GM19397 (cell line): ENCODE measurements at regions not wholly inside any gene's neighbourhood (a gene's known extent, or its start where the extent isn't known, plus 50 kb on each side); places are given as distances from the start of the nearest gene placed in this dataset.

ENCODE experiments used
- ATAC-seq: cut with Tn5 transposase; IDR thresholded peaks from one replicate; pipeline ENCODE4 v1.9.1; 2021; ENCODE audit warnings: mild to moderate bottlenecking, moderate library complexity; ENCODE audit not compliant: unreplicated experiment

- peak; percentile 99 for ATAC-seq
Measured at GRCh38 chr9:119556129-119556875, 187.1 kb upstream of the BRINP1 start.

- ATAC-seq = no peak
Measured at GRCh38 chr9:119544492-119544891, 175.3 kb upstream of the BRINP1 start.

- ATAC-seq = no peak
Measured at GRCh38 chr9:119537138-119537537, 167.9 kb upstream of the BRINP1 start.

- no peak for ATAC-seq
Measured at GRCh38 chr9:119533504-119533903, 164.3 kb upstream of the BRINP1 start.

- no peak for ATAC-seq
Measured at GRCh38 chr9:119526698-119527097, 157.5 kb upstream of the BRINP1 start.

GRCh38 chr9:119523508-119523907, 154.3 kb upstream of the BRINP1 start:
- ATAC-seq = no peak

- ATAC-seq = no peak
Measured at GRCh38 chr9:119522381-119522780, 153.1 kb upstream of the BRINP1 start.

GRCh38 chr9:119509291-119509905, 140.2 kb upstream of the BRINP1 start:
- ATAC-seq = no peak

- ATAC-seq = no peak
Measured at GRCh38 chr9:119501374-119501773, 132.1 kb upstream of the BRINP1 start.

GRCh38 chr9:119500072-119500771, 131.0 kb upstream of the BRINP1 start:
- no peak for ATAC-seq

GRCh38 chr9:119487118-119487827, 118.0 kb upstream of the BRINP1 start:
- no peak for ATAC-seq

GRCh38 chr9:119483153-119483552, 113.9 kb upstream of the BRINP1 start:
- no peak for ATAC-seq

- ATAC-seq = no peak
Measured at GRCh38 chr9:119477197-119477596, 108.0 kb upstream of the BRINP1 start.

GRCh38 chr9:119458068-119458467, 88.8 kb upstream of the BRINP1 start:
- ATAC-seq = no peak

- ATAC-seq = no peak
Measured at GRCh38 chr9:119453980-119454379, 84.7 kb upstream of the BRINP1 start.

- ATAC-seq = no peak
Measured at GRCh38 chr9:119453490-119453911, 84.3 kb upstream of the BRINP1 start.

GRCh38 chr9:119451426-119451825, 82.2 kb upstream of the BRINP1 start:
- no peak for ATAC-seq

GRCh38 chr9:119443179-119443578, 73.9 kb upstream of the BRINP1 start:
- ATAC-seq = no peak

- no peak for ATAC-seq
Measured at GRCh38 chr9:119441832-119442231, 72.6 kb upstream of the BRINP1 start.

- no peak for ATAC-seq
Measured at GRCh38 chr9:119441338-119441737, 72.1 kb upstream of the BRINP1 start.

GRCh38 chr9:119436261-119436660, 67.0 kb upstream of the BRINP1 start:
- ATAC-seq = no peak
